GM23248 (cell line): ENCODE measurements at regions not wholly inside any gene's neighbourhood (a gene's known extent, or its start where the extent isn't known, plus 50 kb on each side); places are given as distances from the start of the nearest gene placed in this dataset.

Source experiments
- DNase-seq: peaks from one replicate; pipeline ENCODE4 v3.0.0-alpha.2; 2015
- H2AFZ ChIP-seq: fragments of 200-600 bp; sonication (generic); 2 replicates; pipeline ENCODE4 v1.6.1; 2016; ENCODE audit warnings: antibody characterized with exemption
- H3F3A ChIP-seq: fragments of 200-600 bp; sonication (generic); 2 replicates; pipeline ENCODE4 v1.6.1; 2016; ENCODE audit warnings: mild to moderate bottlenecking, antibody characterized with exemption, mixed run types; ENCODE audit not compliant: insufficient read depth
- H3K27ac ChIP-seq: fragments of 200-600 bp; sonication (generic); 2 replicates; pipeline ENCODE4 v1.5.1; 2016; ENCODE audit warnings: mild to moderate bottlenecking
- H3K27me3 ChIP-seq: fragments of 200-600 bp; sonication (generic); replicated peaks from 2 replicates; pipeline ENCODE4 v1.6.1; 2016; ENCODE audit warnings: mild to moderate bottlenecking; ENCODE audit not compliant: insufficient read depth
- H3K36me3 ChIP-seq: fragments of 200-600 bp; sonication (generic); 2 replicates; pipeline ENCODE4 v1.6.1; 2016; ENCODE audit warnings: low read depth, mild to moderate bottlenecking
- H3K4me1 ChIP-seq: fragments of 200-600 bp; sonication (generic); 2 replicates; pipeline ENCODE4 v1.6.1; 2016; ENCODE audit warnings: mild to moderate bottlenecking; ENCODE audit not compliant: insufficient read depth
- H3K4me2 ChIP-seq: fragments of 200-600 bp; sonication (generic); one replicate; pipeline ENCODE4 v1.6.1; 2016; ENCODE audit warnings: mild to moderate bottlenecking; ENCODE audit not compliant: unreplicated experiment
- H3K4me3 ChIP-seq: fragments of 200-600 bp; sonication (generic); 2 replicates; pipeline ENCODE4 v1.5.1; 2016; ENCODE audit warnings: mild to moderate bottlenecking
- H3K79me2 ChIP-seq: fragments of 200-600 bp; sonication (generic); 2 replicates; pipeline ENCODE4 v1.6.1; 2016; ENCODE audit warnings: mild to moderate bottlenecking; ENCODE audit not compliant: insufficient read depth
- H3K9ac ChIP-seq: fragments of 200-600 bp; sonication (generic); 2 replicates; pipeline ENCODE4 v1.6.1; 2016; ENCODE audit warnings: mild to moderate bottlenecking
- H3K9me2 ChIP-seq: fragments of 200-600 bp; sonication (generic); 2 replicates; pipeline ENCODE4 v1.6.1; 2016; ENCODE audit warnings: mixed run types, mild to moderate bottlenecking, moderate library complexity; ENCODE audit not compliant: insufficient read depth
- H3K9me3 ChIP-seq: fragments of 200-600 bp; sonication (generic); one replicate; pipeline ENCODE4 v1.6.1; 2017; ENCODE audit warnings: low read depth
- H4K20me1 ChIP-seq: fragments of 200-600 bp; sonication (generic); 2 replicates; pipeline ENCODE4 v1.6.0; 2016; ENCODE audit not compliant: insufficient read depth
- EZH2 ChIP-seq: fragments of 200-600 bp; sonication (generic); IDR thresholded peaks from 2 replicates; pipeline ENCODE4 v1.6.1; 2018; ENCODE audit warnings: antibody characterized with exemption, mild to moderate bottlenecking; ENCODE audit not compliant: insufficient read depth, poor library complexity, severe bottlenecking
- EZH2phosphoT487 ChIP-seq: fragments of 200-600 bp; sonication (generic); IDR thresholded peaks from 2 replicates; pipeline ENCODE4 v1.6.1; 2018; ENCODE audit warnings: antibody characterized with exemption, moderate library complexity, mild to moderate bottlenecking, low read depth; ENCODE audit not compliant: insufficient read depth
- WGBS, 2 experiments: methylation state at CpG; one replicate each; pipeline ENCODE4 v1.1.6; 2015 to 2017; ENCODE audit warnings: low lambda C conversion rate in 2 of 2, low coverage in 1 of 2; ENCODE audit errors: missing lambda C conversion rate in 2 of 2; 5-methylcytosine and 5-hydroxymethylcytosine counted together
- in situ Hi-C: fragments of 300-500 bp; cut with MboI; formaldehyde crosslinking; loops from 2 replicates; pipeline ENCODE4 v1.15.0; 2020

DNA sequence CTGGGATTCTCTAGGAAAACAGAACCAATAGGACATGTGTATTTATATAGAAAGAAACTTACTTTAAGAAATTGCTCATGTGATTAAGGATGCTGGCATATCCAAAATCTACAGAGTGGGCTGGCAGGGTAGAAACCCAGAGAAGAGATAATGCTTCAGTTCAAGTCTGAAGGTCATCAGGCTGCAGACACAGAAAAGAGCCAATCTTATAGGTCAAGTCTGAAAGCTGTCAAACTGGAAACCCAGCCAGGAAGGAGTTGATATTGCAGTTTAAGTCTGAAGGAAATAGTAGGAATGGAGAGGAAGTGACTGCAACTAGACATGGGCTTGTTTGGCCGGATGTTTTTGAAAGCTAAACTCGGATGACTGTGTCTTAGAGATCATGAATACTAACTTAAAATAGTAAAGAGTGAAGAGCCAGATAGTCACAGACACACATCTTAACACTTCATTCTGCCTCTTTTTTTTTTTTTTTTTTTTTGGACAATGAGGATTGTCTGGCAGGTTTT is 125.3 kb upstream of the GPC6 start:
- no peaks in the 10 kb centered on the region for H3K36me3 ChIP-seq
- no peaks in the 10 kb centered on the region for H3F3A ChIP-seq
- no peaks in the 10 kb centered on the region for H3K79me2 ChIP-seq
- no peak overlapping the region for H3K4me2 ChIP-seq
- TF ChIP-seq EZH2 (no peak), EZH2phosphoT487 (no peak)
- H3K4me1 ChIP-seq = no peaks in the 10 kb centered on the region
- no peak overlapping the region for H2AFZ ChIP-seq
- DNase-seq = no peak
- peaks cover 21% of the 10 kb centered on the region for H3K27me3 ChIP-seq
- in situ Hi-C loops = no loop called here
- no peaks in the 10 kb centered on the region for H3K9me2 ChIP-seq
- H3K9me3 ChIP-seq = no peaks in the 10 kb centered on the region
- WGBS, 2 experiments = 33 to 51% methylated on average over 2 of the region's 2 CpGs
- H4K20me1 ChIP-seq = no peaks in the 10 kb centered on the region
- H3K27ac ChIP-seq = no peak overlapping the region
- no peak overlapping the region for H3K4me3 ChIP-seq
- no peak overlapping the region for H3K9ac ChIP-seq

DNA sequence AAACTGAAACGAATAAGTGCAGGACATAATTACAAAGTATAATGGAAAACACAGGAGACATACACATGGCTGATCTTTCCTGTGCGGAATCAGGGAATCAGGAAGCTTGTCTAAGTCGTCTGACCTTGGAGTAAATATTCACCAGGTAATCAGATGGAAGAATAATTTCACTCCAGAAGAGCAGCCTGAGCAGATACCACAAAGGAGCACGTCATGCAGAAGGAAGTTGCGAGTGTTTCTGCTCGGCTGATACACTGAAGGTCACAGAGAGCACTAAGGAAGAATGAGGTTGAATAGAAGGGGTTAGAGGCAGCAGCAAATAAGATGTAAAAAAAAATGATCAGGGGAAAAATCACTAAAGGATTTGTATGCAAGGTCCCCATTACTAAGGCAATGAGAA is 122.3 kb upstream of the GPC6 start:
- TF ChIP-seq EZH2phosphoT487 (no peak), EZH2 (no peak)
- in situ Hi-C loops = no loop called here
- WGBS, 2 experiments = 42 to 43% methylated on average over 6 of the region's 6 CpGs

DNA sequence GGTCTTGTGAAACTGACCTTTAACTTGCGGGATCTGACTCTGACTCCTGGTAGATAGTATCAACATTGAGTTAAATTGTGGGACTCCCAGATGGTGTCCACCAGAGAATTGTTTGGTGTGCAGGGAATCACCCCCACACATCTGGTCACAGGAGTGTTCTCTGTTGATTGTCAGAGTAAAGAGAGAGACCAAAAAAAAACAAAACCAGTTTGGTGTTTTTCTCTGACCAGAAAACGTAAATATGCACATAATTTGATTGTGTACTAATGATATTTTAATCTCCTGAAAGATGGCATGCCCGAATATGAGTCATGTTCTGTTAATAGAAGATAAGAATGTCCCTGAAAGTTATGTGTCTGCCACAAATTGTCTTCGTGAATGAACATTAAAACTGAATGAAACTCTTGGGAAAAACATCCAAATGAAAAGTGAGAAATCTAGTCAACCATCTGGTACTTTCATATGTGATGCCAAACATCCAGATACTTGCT is 118.5 kb upstream of the GPC6 start:
- WGBS, 2 experiments = 5 to 8% methylated on average over 4 of the region's 4 CpGs
- no peak overlapping the region for H3K27ac ChIP-seq
- no peaks in the 10 kb centered on the region for H4K20me1 ChIP-seq
- no peak for TF ChIP-seq EZH2phosphoT487
- TF ChIP-seq EZH2 = no peak
- no peaks in the 10 kb centered on the region for H3K4me1 ChIP-seq
- peaks cover 37% of the 10 kb centered on the region for H3K27me3 ChIP-seq
- no peak overlapping the region for H3K4me3 ChIP-seq
- in situ Hi-C loops = no loop called here
- H3K4me2 ChIP-seq = no peak overlapping the region
- no peak overlapping the region for H2AFZ ChIP-seq
- H3F3A ChIP-seq = no peaks in the 10 kb centered on the region
- H3K36me3 ChIP-seq = no peaks in the 10 kb centered on the region
- H3K9me3 ChIP-seq = no peaks in the 10 kb centered on the region
- no peak overlapping the region for H3K9ac ChIP-seq
- no peak for DNase-seq
- no peaks in the 10 kb centered on the region for H3K79me2 ChIP-seq
- H3K9me2 ChIP-seq = no peaks in the 10 kb centered on the region

More for the DNA sequence above, 122.3 kb upstream of the GPC6 start:
- H3K79me2 ChIP-seq = no peaks in the 10 kb centered on the region
- H3K4me1 ChIP-seq = no peaks in the 10 kb centered on the region
- H3K27me3 ChIP-seq = peaks cover 23% of the 10 kb centered on the region
- no peak for DNase-seq
- H3F3A ChIP-seq = no peaks in the 10 kb centered on the region
- H3K36me3 ChIP-seq = no peaks in the 10 kb centered on the region
- H4K20me1 ChIP-seq = no peaks in the 10 kb centered on the region
- H3K9ac ChIP-seq = no peak overlapping the region
- H2AFZ ChIP-seq = no peak overlapping the region
- no peaks in the 10 kb centered on the region for H3K9me3 ChIP-seq
- H3K4me3 ChIP-seq = no peak overlapping the region
- no peak overlapping the region for H3K27ac ChIP-seq
- no peak overlapping the region for H3K4me2 ChIP-seq
- H3K9me2 ChIP-seq = no peaks in the 10 kb centered on the region

DNA sequence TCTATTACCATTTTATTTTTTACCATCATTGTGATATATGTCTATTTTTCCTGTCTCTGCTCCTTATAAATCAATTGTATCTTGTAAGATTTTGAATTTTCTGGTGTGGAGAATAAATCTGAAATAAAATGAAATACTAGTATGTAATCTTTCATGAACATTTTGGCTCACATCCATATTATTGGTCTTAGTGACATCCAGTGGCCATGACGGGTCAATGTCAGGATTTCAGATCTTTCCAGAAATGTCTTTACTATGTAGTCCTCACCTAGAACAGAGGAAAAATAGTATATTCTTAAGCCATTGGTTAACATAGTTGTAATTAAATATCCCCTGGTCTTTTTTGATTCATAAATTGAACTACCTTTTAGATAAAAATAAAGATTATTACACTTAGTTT is 109.8 kb upstream of the GPC6 start:
- Histone ChIP-seq H3K27me3 (peaks cover 34% of the 10 kb centered on the region), H2AFZ (no peak overlapping the region), H3K27ac (no peak overlapping the region), H3K36me3 (no peaks in the 10 kb centered on the region), H3K9ac (no peak overlapping the region), H3K4me3 (no peak overlapping the region), H3K4me2 (no peak overlapping the region), H4K20me1 (no peaks in the 10 kb centered on the region), H3K4me1 (no peaks in the 10 kb centered on the region), H3K79me2 (no peaks in the 10 kb centered on the region), H3F3A (no peaks in the 10 kb centered on the region), H3K9me3 (no peaks in the 10 kb centered on the region), H3K9me2 (no peaks in the 10 kb centered on the region)
- 22 to 33% methylated on average over 1 of the region's 1 CpG for WGBS, 2 experiments
- in situ Hi-C loops = no loop called here
- no peak for DNase-seq
- TF ChIP-seq EZH2 = no peak

DNA sequence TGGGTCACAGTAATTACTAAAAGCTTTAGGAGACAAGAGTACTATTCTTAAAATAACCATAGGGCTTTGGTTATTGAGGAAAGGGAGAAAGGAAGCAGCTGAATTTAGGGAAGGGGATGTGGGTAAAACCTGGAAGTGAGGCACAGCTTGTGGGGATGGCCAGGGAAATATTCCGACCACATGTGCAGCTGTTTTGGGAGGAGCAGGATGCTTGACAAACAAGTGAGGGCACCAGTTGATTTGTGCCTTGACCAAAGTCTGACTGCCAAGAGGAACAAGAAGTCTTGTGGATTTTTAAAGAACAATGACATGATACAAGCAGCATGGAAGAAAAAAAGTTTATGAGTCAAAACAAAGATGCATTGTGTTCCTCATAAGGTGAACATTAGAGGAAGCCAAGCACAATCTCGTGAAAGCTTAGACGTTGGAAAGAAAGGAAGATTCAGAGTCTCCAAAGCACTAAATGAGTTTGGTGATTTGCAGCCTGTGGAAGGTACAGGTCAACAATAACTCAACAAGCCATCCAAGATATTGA is 108.5 kb upstream of the GPC6 start:
- in situ Hi-C loops = no loop called here
- H3K36me3 ChIP-seq = no peaks in the 10 kb centered on the region
- peaks cover 26% of the 10 kb centered on the region for H3K27me3 ChIP-seq
- H3K4me2 ChIP-seq = no peak overlapping the region
- no peak overlapping the region for H2AFZ ChIP-seq
- no peak for DNase-seq
- H4K20me1 ChIP-seq = no peaks in the 10 kb centered on the region
- H3K4me3 ChIP-seq = no peak overlapping the region
- no peaks in the 10 kb centered on the region for H3K9me2 ChIP-seq
- no peaks in the 10 kb centered on the region for H3K4me1 ChIP-seq
- no peak overlapping the region for H3K27ac ChIP-seq
- H3K9ac ChIP-seq = no peak overlapping the region
- H3K79me2 ChIP-seq = no peaks in the 10 kb centered on the region
- WGBS, 2 experiments = 7 to 12% methylated on average over 3 of the region's 3 CpGs
- no peaks in the 10 kb centered on the region for H3K9me3 ChIP-seq
- no peaks in the 10 kb centered on the region for H3F3A ChIP-seq
- TF ChIP-seq EZH2 = no peak
